Breast epithelium (tissue), 3 donors: ENCODE measurements at regions not wholly inside any gene's neighbourhood (a gene's known extent, or its start where the extent isn't known, plus 50 kb on each side); places are given as distances from the start of the nearest gene placed in this dataset.

Source experiments
- POLR2A ChIP-seq: fragments of 450-650 bp; IDR thresholded peaks from one replicate; pipeline ENCODE4 v1.6.1; 2016; ENCODE audit warnings: antibody characterized with exemption, mild to moderate bottlenecking, moderate library complexity
- POLR2AphosphoS5 ChIP-seq, 3 donors: sonication (generic); formaldehyde crosslinking; IDR thresholded peaks; one replicate each; pipeline ENCODE4 v1.6.1; 2017; ENCODE audit warnings: antibody characterized with exemption in 3 of 3
- TF ChIP-seq, protein P1 (sequence below), 3 donors: fragments of 450-650 bp; IDR thresholded peaks; one replicate each; pipeline ENCODE4 v1.5.1; 2016 to 2017; ENCODE audit warnings: antibody characterized with exemption in 3 of 3, mild to moderate bottlenecking in 3 of 3, moderate library complexity in 3 of 3

DNA sequence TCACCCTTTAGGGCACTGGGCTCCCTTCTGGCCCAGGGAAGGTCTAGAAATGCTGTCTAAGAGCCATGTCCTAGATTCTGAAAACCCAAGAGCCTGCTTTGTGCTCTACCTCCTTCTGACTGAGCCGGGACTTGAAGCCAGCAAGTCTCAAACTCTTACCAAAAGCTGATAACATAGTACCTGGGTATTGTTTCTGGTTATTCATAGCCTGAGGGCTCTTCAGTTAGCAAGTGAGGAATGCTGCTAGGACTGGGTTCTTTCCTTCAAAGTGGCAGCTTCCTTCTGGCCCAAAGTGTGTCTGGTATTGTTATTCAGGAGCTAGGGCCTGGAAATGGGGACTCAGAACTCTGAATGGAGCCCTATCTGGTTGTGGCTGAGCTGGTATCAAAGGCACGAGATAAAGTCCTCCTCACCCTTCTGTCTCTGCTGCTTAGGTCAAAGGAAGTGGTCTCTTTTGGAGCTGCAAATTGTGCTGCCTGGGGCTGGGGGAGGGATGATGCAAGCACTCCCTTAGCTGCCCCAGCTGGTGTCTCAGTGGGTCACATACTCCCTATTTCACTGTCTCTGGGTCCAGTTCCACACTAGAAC is 696.0 kb upstream of the CCDC179 start:
- TF ChIP-seq, protein P1, sequence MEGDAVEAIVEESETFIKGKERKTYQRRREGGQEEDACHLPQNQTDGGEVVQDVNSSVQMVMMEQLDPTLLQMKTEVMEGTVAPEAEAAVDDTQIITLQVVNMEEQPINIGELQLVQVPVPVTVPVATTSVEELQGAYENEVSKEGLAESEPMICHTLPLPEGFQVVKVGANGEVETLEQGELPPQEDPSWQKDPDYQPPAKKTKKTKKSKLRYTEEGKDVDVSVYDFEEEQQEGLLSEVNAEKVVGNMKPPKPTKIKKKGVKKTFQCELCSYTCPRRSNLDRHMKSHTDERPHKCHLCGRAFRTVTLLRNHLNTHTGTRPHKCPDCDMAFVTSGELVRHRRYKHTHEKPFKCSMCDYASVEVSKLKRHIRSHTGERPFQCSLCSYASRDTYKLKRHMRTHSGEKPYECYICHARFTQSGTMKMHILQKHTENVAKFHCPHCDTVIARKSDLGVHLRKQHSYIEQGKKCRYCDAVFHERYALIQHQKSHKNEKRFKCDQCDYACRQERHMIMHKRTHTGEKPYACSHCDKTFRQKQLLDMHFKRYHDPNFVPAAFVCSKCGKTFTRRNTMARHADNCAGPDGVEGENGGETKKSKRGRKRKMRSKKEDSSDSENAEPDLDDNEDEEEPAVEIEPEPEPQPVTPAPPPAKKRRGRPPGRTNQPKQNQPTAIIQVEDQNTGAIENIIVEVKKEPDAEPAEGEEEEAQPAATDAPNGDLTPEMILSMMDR (IDR thresholded peaks at IDR 0.05) = no peak
- TF ChIP-seq POLR2A = no peak
- TF ChIP-seq POLR2AphosphoS5 (IDR thresholded peaks at IDR 0.05) = no peak
